G401 (cell line): ENCODE measurements at regions not wholly inside any gene's neighbourhood (a gene's known extent, or its start where the extent isn't known, plus 50 kb on each side); places are given as distances from the start of the nearest gene placed in this dataset.

ENCODE experiments used
- DNase-seq: peaks from one replicate; pipeline ENCODE4 v3.0.0-alpha.2; 2015; ENCODE audit warnings: low spot score
- in situ Hi-C: cut with HindIII; loops from 2 replicates; pipeline ENCODE4 v1.10.0; 2016; ENCODE audit warnings: low sequenced_read_pairs, mixed read lengths

DNA sequence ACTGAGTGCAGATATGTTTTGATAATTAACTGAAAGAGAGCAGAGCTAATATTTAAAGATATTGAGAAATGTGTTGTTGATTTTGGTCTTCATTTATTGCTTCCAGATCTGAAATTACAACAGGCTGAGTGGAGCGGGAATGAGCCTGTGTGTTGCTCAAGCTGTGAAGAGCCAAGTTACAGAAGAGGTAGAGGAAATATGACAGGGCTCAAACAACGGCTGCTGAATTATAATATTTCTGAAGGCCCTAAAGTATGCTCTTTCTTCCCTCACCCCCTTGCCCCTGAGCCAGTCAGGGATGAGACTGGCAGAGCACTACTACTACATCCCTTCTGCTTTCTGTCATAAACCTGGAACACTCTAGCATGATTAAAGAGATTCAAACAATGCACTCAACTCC, 115.6 kb downstream of the FANCF start:
- DNase-seq = no peak
- in situ Hi-C loops = no loop called here

DNA sequence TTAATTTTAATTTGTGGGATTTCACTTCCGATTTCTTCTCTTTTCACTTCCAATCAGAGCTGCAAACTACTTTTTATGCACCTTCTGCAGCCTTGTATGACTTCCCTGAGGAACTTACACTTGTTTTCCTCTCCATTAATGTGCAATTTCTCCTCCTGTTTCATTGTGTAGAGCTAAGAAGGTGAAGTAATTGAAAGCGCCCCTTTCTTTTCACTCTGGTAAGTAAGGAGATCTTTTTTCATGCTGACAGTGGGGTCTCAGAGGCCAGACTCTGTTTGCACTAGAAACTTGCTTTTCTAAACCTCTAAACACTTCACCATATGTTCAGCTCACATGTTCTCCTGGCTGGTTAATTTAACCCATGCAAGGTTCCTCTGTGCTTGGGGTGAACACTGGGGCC, 117.0 kb downstream of the FANCF start:
- in situ Hi-C loops = no loop called here
- no peak for DNase-seq

DNA sequence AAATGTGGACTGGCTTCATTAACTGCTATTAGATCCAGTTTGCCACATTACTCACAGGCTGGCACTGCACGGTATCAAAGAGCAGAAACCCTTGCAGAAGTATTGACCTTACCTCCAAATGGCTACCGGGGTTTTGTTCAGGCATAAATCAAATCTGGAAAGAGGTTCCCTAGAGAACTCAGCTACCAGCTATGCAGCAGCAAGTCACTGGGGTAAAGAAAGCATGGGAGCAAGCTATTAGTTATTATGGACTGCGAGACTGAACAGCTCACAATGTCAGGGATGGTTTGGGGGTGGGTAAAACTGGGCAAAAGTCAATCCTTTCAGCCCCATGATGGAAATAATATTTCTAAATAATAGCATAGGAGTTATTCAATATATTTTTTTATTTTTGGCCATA, 128.1 kb downstream of the FANCF start:
- in situ Hi-C loops = no loop called here
- no peak for DNase-seq

DNA sequence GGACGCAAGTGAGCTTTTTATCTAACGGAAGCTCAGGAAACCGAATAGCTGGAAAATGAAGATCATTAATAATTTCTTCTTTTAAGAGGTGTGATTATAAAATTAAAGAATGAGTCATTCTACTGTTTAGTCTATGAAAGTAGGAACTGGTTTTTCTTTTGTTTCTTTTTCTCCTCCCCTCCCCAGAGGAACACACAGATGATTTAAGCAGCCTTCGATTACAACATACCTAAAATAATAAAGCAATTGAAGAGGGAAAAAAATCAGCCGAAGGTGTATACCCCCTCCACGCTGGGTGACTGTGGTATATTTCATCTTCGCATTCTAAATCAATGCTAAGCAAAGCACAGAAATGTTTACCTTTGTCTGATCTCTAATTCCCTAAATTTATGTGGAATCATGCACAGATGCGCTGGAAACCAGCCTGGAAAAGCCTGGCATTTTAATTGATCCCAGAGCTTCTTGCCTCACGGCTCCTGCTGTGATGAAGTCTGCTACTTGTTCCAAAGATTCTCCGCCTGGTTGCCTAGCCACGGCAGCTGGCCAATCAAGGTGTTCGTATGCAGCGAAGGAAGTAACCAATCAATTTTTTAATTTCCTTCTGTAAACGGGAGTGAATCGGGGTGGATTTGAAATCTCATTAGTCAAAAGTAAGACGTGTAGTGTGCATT, 133.9 kb downstream of the FANCF start:
- in situ Hi-C loops = no loop called here
- peak; percentile 27 for DNase-seq

DNA sequence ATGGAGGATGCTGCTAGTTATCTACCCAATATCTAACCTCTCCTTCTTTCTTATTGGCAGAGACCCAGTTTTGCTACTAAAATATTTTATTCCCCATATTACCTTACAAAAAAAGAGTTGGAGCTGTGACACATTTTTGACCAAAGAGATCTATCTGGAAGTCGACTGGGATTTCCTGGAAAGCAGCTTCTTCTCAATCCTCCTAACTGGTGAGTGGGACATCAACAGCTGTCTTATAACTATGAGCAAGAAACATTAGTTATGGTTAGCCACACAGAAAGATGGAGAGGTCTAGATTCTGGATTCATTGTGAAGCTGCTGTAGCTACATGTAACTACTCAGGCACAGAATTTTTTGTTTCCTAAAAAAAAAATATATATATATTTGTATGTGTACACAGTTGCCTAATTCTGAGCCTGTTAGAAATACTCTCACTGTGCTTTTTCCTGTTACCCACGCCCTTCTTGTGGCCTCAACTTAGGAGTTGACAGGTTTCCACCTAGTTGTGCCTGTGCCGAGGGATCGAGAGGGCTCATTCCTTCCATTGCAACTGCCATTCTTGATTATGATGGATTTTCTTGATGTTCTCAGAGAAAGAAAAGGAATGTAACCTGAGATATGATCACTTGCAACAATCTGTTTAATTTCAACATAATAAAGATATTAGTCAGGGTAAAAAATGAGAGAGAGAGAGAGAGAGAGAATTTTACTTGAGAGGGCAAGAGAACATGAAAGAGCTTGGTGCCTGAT, 142.0 kb downstream of the SLC17A6 start:
- in situ Hi-C loops = no loop called here
- DNase-seq = no peak

DNA sequence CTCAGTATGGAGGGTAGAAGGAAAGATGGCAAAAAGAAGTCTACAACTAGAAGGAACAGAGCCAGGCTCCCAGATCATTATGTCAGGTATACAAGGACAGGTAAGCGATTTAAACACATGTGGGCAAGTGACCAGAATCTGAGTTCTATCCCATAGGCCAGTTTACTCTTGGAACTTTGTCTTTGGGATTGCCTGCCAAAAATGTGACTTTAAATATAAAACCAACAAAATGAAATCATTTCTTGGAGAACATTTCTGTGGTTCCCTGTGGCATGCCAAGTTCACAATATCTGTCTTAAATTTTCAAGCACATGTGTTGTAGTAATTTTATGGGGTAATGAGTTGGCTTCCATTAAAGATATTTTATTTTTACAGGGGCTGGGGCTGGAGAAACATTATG, 141.0 kb downstream of the SLC17A6 start:
- DNase-seq = no peak
- in situ Hi-C loops = no loop called here

DNA sequence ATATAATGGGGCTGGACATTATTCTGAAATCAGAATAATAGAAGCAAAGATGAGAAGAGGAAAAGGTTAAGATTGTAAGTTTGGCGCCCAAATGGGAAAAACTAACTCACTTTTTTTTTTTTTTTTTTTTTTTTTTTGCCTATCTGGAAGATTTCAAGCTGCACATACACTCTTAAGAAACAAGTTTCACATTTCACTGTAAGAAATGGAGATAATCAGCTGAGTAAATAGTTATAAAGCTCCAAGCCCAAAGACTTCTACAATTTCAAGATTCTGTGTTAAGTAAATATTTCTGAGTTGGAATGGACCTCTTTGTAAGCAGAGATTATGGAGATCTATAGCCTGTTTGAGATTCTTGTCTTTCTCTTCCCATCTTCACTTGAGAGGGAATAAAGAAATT, 140.0 kb downstream of the SLC17A6 start:
- no peak for DNase-seq
- in situ Hi-C loops = no loop called here

DNA sequence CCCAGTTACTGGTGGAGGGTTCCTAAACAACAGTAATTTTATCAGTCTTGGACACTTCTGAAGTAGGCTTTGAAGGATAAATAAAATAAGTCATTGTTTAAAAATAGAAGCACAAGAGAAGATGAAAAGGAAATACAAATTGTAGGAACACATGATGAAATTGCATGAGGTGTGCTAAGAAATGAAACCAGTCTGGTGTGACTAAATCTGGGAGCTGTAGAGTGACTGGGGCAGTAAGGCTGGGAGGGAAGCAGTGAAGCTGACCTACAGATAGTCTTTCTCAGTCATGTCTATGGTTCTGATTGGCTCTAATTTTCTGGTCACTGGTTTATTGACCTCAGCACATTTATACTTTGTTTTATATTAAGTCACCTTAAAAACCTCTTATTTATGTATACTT, 139.1 kb downstream of the SLC17A6 start:
- in situ Hi-C loops = no loop called here
- DNase-seq = no peak

DNA sequence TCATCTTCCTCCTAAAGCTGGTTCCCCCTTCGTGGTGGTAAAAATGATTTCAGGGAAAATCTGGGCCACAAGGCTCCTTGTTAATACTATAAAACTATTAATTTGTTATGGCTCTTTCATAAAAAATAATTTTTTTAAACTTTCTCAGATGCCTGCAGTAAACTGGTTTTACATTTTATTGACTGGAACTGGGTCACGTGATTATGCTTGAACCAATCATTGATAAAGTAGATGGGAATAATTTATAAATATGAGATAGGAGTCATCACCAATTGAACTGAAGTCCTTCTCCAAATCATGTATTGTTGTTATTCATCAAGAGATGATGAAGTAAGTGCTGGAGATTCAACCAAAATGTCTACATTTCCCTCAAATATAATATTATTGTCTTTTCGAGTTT, 138.4 kb downstream of the SLC17A6 start:
- in situ Hi-C loops = no loop called here
- no peak for DNase-seq

DNA sequence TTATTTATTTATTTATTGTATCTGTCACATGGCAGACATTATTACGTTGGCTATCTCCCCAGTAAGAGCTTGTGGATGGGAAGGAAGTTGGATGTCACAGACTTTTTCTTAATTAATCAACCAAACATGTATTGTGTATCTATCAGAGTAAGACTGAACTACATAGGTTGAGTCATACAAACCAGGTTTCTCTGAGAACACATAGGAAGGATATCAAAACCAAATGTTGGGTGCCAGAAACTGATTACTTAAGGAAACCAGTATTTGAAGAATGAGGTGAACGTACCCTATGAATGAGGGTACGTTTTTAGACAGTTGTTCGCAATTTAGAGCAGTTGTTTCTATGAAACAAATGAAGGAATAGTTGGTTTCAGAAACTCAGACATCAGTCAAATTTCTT, 136.4 kb downstream of the SLC17A6 start:
- in situ Hi-C loops = no loop called here
- DNase-seq = no peak

DNA sequence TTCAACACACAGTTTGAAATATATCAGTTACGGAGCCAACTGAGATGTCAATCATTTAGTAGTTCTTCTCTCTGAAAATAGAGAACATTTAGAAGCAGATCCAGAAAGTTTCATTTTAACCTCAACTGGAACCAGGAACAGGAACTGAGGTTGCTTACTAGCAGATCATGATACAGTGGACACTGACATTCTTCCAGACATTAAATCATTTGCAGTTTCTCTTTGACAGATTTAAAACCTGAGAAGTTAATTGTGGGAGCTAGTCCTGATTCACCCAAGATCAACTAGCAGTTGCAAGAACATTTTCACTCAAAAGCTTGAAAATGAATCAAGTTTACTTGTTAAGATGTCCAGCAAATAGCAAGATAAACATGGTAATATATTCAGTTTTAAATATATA, 135.4 kb downstream of the SLC17A6 start:
- no peak for DNase-seq
- in situ Hi-C loops = no loop called here

DNA sequence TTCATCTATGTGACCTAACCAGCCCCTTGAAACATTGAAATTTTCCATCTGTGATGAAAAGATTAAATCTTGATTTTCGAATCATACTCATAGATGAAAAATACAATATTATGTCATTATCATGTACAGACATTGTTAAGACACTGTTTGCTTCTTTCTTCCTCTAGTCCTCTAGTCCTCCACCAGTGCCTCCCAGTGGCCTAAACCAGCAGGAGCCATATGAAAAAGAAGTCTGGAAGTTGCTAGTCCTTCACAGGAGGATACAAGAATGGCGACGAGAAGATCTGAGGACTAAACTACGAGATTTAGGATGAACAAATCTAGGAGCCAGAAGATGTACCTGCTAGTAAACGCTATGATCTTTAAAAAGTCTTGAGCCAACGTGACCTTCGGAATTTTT, 134.1 kb downstream of the SLC17A6 start:
- in situ Hi-C loops = no loop called here
- no peak for DNase-seq

DNA sequence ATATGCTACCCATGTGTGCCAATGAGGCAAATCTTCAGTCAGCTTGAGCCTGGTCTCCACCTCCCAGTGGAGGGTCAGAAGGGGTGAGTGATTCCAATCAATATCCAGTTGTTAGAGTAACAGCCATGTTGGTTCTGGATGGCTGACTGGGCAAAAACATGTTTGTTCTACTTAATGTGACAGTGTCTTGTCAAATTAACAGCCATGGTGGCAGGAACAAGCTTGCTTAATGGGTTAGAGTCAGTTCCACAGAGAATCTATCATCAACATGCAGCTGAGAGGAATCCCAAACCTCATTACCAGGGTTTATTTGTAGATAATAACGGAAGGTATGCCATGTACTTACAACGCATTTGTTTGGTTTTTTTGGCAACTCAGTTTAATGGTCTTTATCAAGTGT, 133.2 kb downstream of the SLC17A6 start:
- in situ Hi-C loops = no loop called here
- no peak for DNase-seq

DNA sequence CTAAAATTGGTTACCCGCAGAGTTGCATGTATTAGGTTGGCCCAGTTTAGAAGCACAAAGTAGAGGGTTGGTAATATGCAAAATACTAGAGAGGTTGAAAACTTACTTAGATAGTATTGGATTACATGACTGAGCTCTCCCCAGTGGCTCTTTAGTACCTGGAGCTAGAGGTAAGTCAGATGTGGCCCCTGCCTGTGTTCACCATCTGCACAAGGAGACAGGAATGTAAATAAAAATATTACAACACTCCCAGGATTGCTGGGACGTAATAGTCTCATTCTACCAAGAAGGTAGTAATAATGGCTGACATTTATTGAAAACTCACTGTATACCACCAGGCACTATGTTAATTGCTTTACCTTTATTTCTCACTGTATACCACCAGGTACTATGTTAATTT, 129.6 kb downstream of the SLC17A6 start:
- in situ Hi-C loops = no loop called here
- no peak for DNase-seq

DNA sequence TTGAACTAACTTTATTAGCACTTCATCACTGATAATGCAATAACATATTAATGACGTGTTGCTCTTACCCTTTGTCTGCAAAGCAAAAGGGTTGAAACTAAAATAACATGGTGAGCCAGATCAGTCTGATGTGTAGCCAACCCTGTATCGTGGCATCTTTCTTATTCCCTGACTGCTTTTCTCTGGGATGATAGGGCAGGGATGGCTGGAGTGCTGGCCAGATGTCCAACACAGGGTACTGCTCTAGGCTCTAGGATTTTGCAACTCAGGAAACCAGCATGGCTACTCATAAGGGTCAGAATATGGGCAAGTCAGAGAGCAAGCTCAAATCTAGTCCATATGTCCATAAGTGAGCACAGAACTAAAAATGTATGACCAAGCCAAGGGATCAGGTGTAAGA, 129.1 kb downstream of the SLC17A6 start:
- in situ Hi-C loops = no loop called here
- no peak for DNase-seq

DNA sequence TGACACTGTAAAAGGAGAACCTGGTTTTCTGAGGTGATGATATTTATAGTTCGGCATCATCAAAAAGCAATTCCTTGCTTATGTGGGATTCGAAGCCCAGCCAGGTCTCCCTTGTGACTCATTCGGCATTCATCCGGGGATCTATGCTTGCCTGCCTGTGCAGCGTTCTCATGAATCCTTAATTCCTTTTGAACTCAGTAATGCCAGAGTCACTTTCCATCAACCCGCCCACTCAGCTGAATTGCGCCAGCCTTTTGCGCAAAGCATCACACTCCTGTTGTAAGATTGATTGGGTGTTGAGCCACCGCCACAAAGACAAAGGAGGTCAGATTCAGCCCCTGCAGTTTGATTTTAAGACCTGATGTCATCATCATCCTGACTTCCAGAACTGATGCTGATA, 128.6 kb downstream of the SLC17A6 start:
- in situ Hi-C loops = no loop called here
- no peak for DNase-seq

DNA sequence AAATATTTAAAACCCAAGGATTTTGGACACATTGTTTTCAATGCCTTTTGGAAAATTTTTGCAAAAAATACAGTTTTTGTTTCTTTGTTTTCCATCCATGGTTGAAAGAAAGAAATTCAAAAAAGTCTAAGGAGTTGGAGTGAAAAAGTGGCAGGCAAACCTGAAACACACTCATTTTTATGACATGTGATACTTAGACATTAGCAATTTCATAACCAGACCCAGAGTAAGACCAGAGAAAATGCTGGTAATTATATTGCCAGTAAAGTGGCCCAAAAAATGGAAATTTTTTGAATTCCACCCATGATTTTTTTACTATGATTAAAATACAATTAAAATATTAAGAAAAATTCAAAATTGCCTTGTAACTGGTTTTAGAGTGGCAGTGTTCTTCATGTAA, 128.2 kb downstream of the SLC17A6 start:
- DNase-seq = no peak
- in situ Hi-C loops = no loop called here

DNA sequence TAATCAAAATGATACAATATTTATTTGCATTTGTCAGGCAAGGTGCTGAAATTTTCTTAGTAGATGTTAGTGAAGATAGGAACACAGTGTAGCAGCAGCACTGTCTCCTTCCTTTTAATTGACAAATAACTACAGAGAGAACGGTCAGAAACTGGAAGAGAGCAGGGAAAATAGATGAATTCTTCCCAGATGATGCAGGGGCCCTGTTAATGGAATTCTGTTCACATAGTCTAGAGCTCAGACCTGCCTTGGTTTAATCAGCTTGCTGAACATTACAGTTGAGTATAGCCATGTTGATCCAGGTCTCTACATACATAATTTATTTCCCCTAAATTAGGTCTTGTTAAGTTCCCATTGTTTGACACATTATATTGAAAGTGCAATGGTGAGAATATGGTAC, 127.4 kb downstream of the SLC17A6 start:
- in situ Hi-C loops = no loop called here
- DNase-seq = no peak

DNA sequence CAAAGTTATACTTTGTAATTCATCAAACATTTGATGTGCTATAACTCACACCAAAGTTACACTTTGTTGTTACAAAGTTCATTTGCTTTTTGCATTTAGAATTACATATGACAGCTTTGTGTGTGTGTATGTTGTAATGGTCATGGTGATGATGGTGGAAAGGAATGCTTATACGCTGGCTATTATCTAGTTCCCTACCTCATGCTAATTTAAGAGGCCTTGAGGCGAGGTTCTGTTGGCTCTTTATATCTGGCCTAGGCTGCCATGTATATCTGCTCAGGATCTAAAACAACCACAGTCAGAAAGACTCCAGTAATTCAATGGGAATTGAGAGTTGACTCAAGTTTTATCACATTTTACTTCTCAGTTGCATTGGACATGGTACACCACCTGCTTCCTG, 123.4 kb downstream of the SLC17A6 start:
- DNase-seq = no peak
- in situ Hi-C loops = no loop called here

DNA sequence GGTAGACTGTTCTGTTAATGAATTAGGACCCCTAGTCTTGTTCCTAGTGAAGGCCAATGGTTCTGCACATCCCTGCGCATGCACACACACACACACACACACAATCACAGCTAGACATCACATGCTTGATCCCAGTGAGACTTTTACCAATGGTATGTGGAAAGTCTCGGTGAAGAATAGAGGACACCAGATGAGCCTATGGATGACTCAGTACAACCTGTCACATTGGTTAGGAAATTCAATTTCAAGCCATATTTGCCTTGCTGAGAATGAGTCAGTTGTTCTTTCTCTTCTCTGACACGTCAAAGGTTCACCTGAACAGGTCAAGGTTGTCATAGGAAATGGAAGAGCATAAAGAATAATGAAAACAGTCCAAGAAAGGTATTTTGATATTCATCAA, 122.0 kb downstream of the SLC17A6 start:
- no peak for DNase-seq
- in situ Hi-C loops = no loop called here

DNA sequence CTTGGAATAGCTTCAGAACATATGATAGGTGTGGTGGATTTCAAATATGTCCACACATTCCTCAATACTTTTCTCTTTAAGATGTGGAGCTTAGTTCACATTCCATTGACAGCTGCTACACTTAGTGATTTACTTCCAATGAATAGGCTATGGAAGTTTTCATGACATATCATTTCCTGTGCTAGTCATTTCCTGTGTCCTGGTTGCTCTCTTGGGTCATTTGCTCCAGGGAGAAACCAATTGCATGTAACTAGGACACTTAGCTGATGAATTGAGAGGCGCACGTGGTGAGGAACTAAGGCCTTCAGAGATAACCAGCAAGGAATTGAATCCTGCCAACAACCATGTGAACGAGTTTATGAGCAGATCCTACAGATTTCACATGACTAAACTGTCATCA, 120.9 kb downstream of the SLC17A6 start:
- DNase-seq = no peak
- in situ Hi-C loops = no loop called here
